Mesenchymal stem cell (in vitro differentiated cells and primary cell): ENCODE measurements at regions not wholly inside any gene's neighbourhood (a gene's known extent, or its start where the extent isn't known, plus 50 kb on each side); places are given as distances from the start of the nearest gene placed in this dataset.

Experiments used
- DNase-seq: peaks from one replicate; pipeline ENCODE4 v3.0.0-alpha.2; 2013
- H2AFZ ChIP-seq: one replicate; pipeline ENCODE4 v1.6.1; 2013; ENCODE audit warnings: low read depth, mild to moderate bottlenecking, control low read depth, inconsistent platforms, low read length, moderate library complexity
- H2AK5ac ChIP-seq: 2 replicates; pipeline ENCODE4 v1.6.1; 2013; ENCODE audit warnings: low read length, moderate library complexity, mild to moderate bottlenecking, inconsistent platforms; ENCODE audit not compliant: severe bottlenecking
- H2BK120ac ChIP-seq: one replicate; pipeline ENCODE4 v1.6.1; 2013; ENCODE audit warnings: low read depth, mild to moderate bottlenecking, inconsistent platforms, low read length, moderate library complexity
- H2BK12ac ChIP-seq, 2 experiments: one replicate each; pipeline ENCODE4 v1.6.1; 2013; ENCODE audit warnings: inconsistent platforms in 2 of 2, low read length in 2 of 2, mild to moderate bottlenecking in 2 of 2, moderate library complexity in 2 of 2, control low read depth in 1 of 2
- H2BK15ac ChIP-seq: one replicate; pipeline ENCODE4 v1.6.1; 2013; ENCODE audit warnings: mild to moderate bottlenecking, low read depth, inconsistent platforms; ENCODE audit not compliant: poor library complexity, severe bottlenecking
- H2BK5ac ChIP-seq: 2 replicates; pipeline ENCODE4 v1.6.1; 2013; ENCODE audit warnings: low read depth, mild to moderate bottlenecking, low read length, control low read depth, inconsistent platforms; ENCODE audit not compliant: poor library complexity, severe bottlenecking
- H3K14ac ChIP-seq, 2 experiments: one replicate each; pipeline ENCODE4 v1.6.1; 2013; ENCODE audit warnings: inconsistent platforms in 2 of 2, low read length in 2 of 2, control low read depth in 1 of 2, mild to moderate bottlenecking in 1 of 2, moderate library complexity in 1 of 2
- H3K18ac ChIP-seq, 2 experiments: one replicate each; pipeline ENCODE4 v1.6.1; 2013; ENCODE audit warnings: inconsistent platforms in 2 of 2, low read length in 2 of 2, control low read depth in 1 of 2, low read depth in 1 of 2, mild to moderate bottlenecking in 1 of 2
- H3K23ac ChIP-seq, 2 experiments: one replicate each; pipeline ENCODE4 v1.6.1; 2013; ENCODE audit warnings: inconsistent platforms in 2 of 2, low read length in 2 of 2, mild to moderate bottlenecking in 2 of 2, moderate library complexity in 2 of 2, control low read depth in 1 of 2
- H3K27ac ChIP-seq: 2 replicates; pipeline ENCODE4 v1.5.1; 2013; ENCODE audit warnings: mild to moderate bottlenecking, moderate library complexity, low read length, control low read depth, inconsistent platforms; ENCODE audit not compliant: poor library complexity, severe bottlenecking
- H3K27me3 ChIP-seq, 2 experiments: 2 replicates each; pipeline versions ENCODE4 v1.6.1 to v1.7.0; 2013; ENCODE audit warnings: low read length in 2 of 2, mild to moderate bottlenecking in 2 of 2, moderate library complexity in 2 of 2, control low read depth in 1 of 2, inconsistent platforms in 1 of 2; ENCODE audit not compliant: control insufficient read depth in 1 of 2, insufficient read depth in 1 of 2
- H3K36me3 ChIP-seq, 2 experiments: 2 replicates each; pipeline versions ENCODE4 v1.6.1 to v1.7.0; 2013; ENCODE audit warnings: low read length in 2 of 2, control low read depth in 1 of 2, inconsistent platforms in 1 of 2, low read depth in 1 of 2, mild to moderate bottlenecking in 1 of 2; ENCODE audit not compliant: insufficient read depth in 2 of 2, control insufficient read depth in 1 of 2
- H3K4ac ChIP-seq, 2 experiments: one replicate each; pipeline ENCODE4 v1.6.1; 2013; ENCODE audit warnings: inconsistent platforms in 2 of 2, low read length in 2 of 2, mild to moderate bottlenecking in 2 of 2, moderate library complexity in 2 of 2, control low read depth in 1 of 2, low read depth in 1 of 2
- H3K4me1 ChIP-seq: 2 replicates; pipeline ENCODE4 v1.6.1; 2013; ENCODE audit warnings: low read depth, low read length, control low read depth; ENCODE audit not compliant: control insufficient read depth, insufficient read depth
- H3K4me2 ChIP-seq: 2 replicates; pipeline ENCODE4 v1.6.1; 2013; ENCODE audit warnings: low read length, mild to moderate bottlenecking, inconsistent platforms; ENCODE audit not compliant: poor library complexity, severe bottlenecking
- H3K4me3 ChIP-seq, 2 experiments: 2 replicates each; pipeline versions ENCODE4 v1.5.1 to v1.7.0; 2013; ENCODE audit warnings: low read length in 2 of 2, mild to moderate bottlenecking in 2 of 2, control low read depth in 1 of 2, low read depth in 1 of 2; ENCODE audit not compliant: insufficient read depth in 1 of 2
- H3K79me1 ChIP-seq: replicated peaks from 2 replicates; pipeline ENCODE4 v1.6.1; 2013; ENCODE audit warnings: mild to moderate bottlenecking, control low read depth, low read length, inconsistent platforms; ENCODE audit not compliant: poor library complexity, severe bottlenecking
- H3K9ac ChIP-seq: 2 replicates; pipeline ENCODE4 v1.7.0; 2013; ENCODE audit warnings: mild to moderate bottlenecking, low read length, moderate library complexity
- H3K9me3 ChIP-seq: 2 replicates; pipeline ENCODE4 v1.7.0; 2013; ENCODE audit warnings: mild to moderate bottlenecking, low read length; ENCODE audit not compliant: control insufficient read depth
- H4K8ac ChIP-seq: one replicate; pipeline ENCODE4 v1.6.1; 2013; ENCODE audit warnings: inconsistent platforms, mild to moderate bottlenecking, low read length, moderate library complexity
- H4K91ac ChIP-seq: one replicate; pipeline ENCODE4 v1.6.1; 2013; ENCODE audit warnings: mild to moderate bottlenecking, low read length, inconsistent platforms
- WGBS: methylation state at CpG from one replicate; pipeline ENCODE4 v1.1.7; 2013; ENCODE audit warnings: mixed read lengths; 5-methylcytosine and 5-hydroxymethylcytosine counted together

DNA sequence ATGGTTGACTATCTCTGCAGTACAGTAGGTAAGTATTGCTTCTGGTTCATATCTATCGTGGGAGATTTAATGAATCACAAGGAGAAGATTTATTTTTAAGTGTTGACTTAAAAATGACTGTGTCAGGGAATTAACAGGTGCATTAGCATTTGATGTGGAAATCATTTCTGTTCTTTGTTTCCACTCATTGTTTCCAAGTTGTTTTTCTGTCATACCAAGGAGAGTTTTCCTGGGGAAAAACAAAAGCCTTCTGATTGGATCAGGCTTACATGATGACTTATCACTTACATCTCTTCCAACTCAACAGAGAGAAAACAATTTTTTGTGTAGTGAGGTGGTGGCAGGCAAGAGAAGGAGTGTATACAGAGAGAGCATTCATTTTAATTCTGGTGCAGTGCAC, 686.4 kb downstream of the HTR1B start:
- H3K23ac ChIP-seq: no peak overlapping the region
- H3K36me3 ChIP-seq: no peaks in the 10 kb centered on the region
- WGBS: 95% methylated on average over 1 of the region's 1 CpG
- H2BK120ac ChIP-seq: no peak overlapping the region
- H3K4me1 ChIP-seq: no peaks in the 10 kb centered on the region
- no peak overlapping the region for H2BK15ac ChIP-seq
- H3K79me1 ChIP-seq: no peaks in the 10 kb centered on the region
- no peak overlapping the region for H3K18ac ChIP-seq
- no peak overlapping the region for H3K4me3 ChIP-seq
- no peak overlapping the region for H3K14ac ChIP-seq
- no peak overlapping the region for H3K4ac ChIP-seq
- H3K9me3 ChIP-seq: no peaks in the 10 kb centered on the region
- no peaks in the 10 kb centered on the region for H3K27me3 ChIP-seq
- H2BK12ac ChIP-seq: no peak overlapping the region
- no peak overlapping the region for H4K8ac ChIP-seq
- no peak overlapping the region for H2AK5ac ChIP-seq
- no peak overlapping the region for H2BK5ac ChIP-seq
- no peak for DNase-seq
- H3K9ac ChIP-seq: no peak overlapping the region
- H2AFZ ChIP-seq: no peak overlapping the region
- no peak overlapping the region for H3K27ac ChIP-seq
- no peak overlapping the region for H4K91ac ChIP-seq
- no peak overlapping the region for H3K4me2 ChIP-seq

GRCh38 chr6:76774781-76775384, 688.4 kb downstream of the HTR1B start:
- Histone ChIP-seq H3K4me3 (no peak overlapping the region), H3K23ac (no peak overlapping the region), H2BK5ac (no peak overlapping the region), H2BK12ac (no peak overlapping the region), H3K27ac (no peak overlapping the region), H2AFZ (no peak overlapping the region), H3K18ac (no peak overlapping the region), H3K4me2 (no peak overlapping the region), H2BK15ac (no peak overlapping the region), H2BK120ac (no peak overlapping the region), H3K14ac (no peak overlapping the region), H4K91ac (no peak overlapping the region), H3K79me1 (no peaks in the 10 kb centered on the region), H3K27me3 (no peaks in the 10 kb centered on the region), H2AK5ac (no peak overlapping the region), H3K4me1 (no peaks in the 10 kb centered on the region), H4K8ac (no peak overlapping the region), H3K9me3 (no peaks in the 10 kb centered on the region), H3K9ac (no peak overlapping the region), H3K36me3 (no peaks in the 10 kb centered on the region), H3K4ac (no peak overlapping the region)
- WGBS: 68% methylated on average over 5 of the region's 6 CpGs
- no peak for DNase-seq

DNA sequence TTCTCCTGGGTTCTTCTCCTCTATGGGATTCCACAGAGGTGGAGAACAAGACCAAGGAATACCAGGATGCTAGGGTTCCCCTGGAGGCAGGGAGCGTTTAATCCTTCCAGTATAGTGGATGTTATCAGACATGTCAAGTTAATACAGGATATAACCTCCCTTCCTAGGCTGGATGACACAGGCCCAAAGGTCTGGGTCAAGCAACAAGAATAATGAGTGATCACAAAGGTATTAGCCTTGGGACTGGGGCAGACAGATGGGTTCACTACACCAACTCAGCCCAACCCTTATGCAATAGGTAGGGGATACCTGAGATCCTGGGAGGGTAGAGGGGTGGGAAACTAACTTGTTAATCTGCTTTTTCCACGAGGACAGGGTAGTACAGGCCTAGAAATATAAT, 690.3 kb downstream of the HTR1B start:
- H2BK5ac ChIP-seq: no peak overlapping the region
- H3K4ac ChIP-seq: no peak overlapping the region
- H3K27ac ChIP-seq: no peak overlapping the region
- no peak overlapping the region for H3K4me3 ChIP-seq
- no peaks in the 10 kb centered on the region for H3K79me1 ChIP-seq
- no peak overlapping the region for H3K18ac ChIP-seq
- H2BK15ac ChIP-seq: no peak overlapping the region
- H4K8ac ChIP-seq: no peak overlapping the region
- no peak overlapping the region for H2AK5ac ChIP-seq
- no peaks in the 10 kb centered on the region for H3K9me3 ChIP-seq
- no peak overlapping the region for H3K4me2 ChIP-seq
- no peak overlapping the region for H3K23ac ChIP-seq
- no peak overlapping the region for H3K9ac ChIP-seq
- no peaks in the 10 kb centered on the region for H3K27me3 ChIP-seq
- no peak overlapping the region for H2BK12ac ChIP-seq
- H3K14ac ChIP-seq: no peak overlapping the region
- no peak overlapping the region for H2BK120ac ChIP-seq
- H2AFZ ChIP-seq: no peak overlapping the region
- WGBS: no CpG with 5 or more reads among the region's 2 CpGs
- no peaks in the 10 kb centered on the region for H3K4me1 ChIP-seq
- H4K91ac ChIP-seq: no peak overlapping the region
- no peaks in the 10 kb centered on the region for H3K36me3 ChIP-seq
- no peak for DNase-seq

DNA sequence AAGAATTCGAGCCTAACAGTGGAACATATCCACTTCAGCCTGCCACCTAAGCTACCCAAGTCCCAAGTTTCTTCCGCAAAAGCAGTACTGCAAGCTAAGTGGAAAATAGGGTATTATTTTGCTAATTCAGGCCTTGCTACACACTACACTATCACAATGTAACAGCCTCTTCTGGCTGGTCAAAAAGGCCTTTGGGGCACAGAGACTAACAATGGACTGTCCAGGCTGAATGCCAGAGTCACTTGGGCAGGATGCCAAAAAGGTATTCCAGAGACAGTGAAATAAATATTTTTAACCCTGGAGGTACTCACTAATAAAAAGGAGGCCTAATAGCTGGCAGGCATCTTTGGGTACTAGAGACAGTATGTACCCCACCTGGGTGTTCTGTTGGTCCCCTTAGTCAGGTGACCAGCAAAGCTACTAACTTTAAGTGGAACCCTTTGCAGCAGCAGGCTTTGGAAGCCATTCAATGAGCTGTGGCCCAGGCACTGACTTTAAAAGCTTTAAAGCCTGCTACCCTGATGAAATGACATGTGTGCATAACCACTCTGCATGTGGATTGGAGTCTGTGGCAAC, 692.1 kb downstream of the HTR1B start:
- WGBS: 36% methylated on average over 1 of the region's 2 CpGs
- Histone ChIP-seq H4K8ac (no peak overlapping the region), H2AK5ac (no peak overlapping the region), H3K14ac (no peak overlapping the region), H3K79me1 (no peaks in the 10 kb centered on the region), H2BK120ac (no peak overlapping the region), H3K4me1 (no peaks in the 10 kb centered on the region), H2AFZ (no peak overlapping the region), H3K4ac (no peak overlapping the region), H2BK5ac (no peak overlapping the region), H3K9me3 (no peaks in the 10 kb centered on the region), H2BK12ac (no peak overlapping the region), H3K4me2 (no peak overlapping the region), H3K27me3 (no peaks in the 10 kb centered on the region), H3K18ac (no peak overlapping the region), H3K27ac (no peak overlapping the region), H4K91ac (no peak overlapping the region), H3K4me3 (no peak overlapping the region), H3K36me3 (no peaks in the 10 kb centered on the region), H2BK15ac (no peak overlapping the region), H3K23ac (no peak overlapping the region), H3K9ac (no peak overlapping the region)
- no peak for DNase-seq
